HCT116 (cell line): ENCODE measurements at regions not wholly inside any gene's neighbourhood (a gene's known extent, or its start where the extent isn't known, plus 50 kb on each side); places are given as distances from the start of the nearest gene placed in this dataset.

Source experiments
- ATAC-seq: fragments of 200-7000 bp; cut with Tn5 transposase; 2 replicates; pipeline ENCODE4 v1.9.1; 2020; ENCODE audit warnings: mild to moderate bottlenecking, moderate library complexity
- BruUV-seq: library from RNA; stranded (reverse); fragments of 400-500 nt; replicated peaks from 2 replicates; lab custom pipeline; 2021; lab: Mats Ljungman, UMichigan
- CTCF ChIA-PET: fragments of 300-600 bp; sonication (Branson Sonifier 250); formaldehyde crosslinking; loops from one replicate; lab custom pipeline; 2021; ENCODE audit warnings: antibody characterized with exemption; lab: Charles Lee
- POLR2A ChIA-PET: fragments of 300-600, 350-600 bp; sonication (Branson Sonifier 250); formaldehyde crosslinking; loops from one replicate; lab custom pipeline; 2021; ENCODE audit warnings: antibody characterized with exemption; lab: Charles Lee
- RAD21 ChIA-PET, 2 experiments: fragments of 300-600 bp; sonication (Branson Sonifier 250); formaldehyde crosslinking; loops; one replicate each; lab custom pipeline; 2023; ENCODE audit warnings: low total read pairs in 2 of 2; ENCODE audit not compliant: uncharacterized antibody in 2 of 2, unreplicated experiment in 2 of 2, low non-redundant PET in 1 of 2; lab: Charles Lee
- DNase-seq: peaks from one replicate; pipeline ENCODE4 v3.0.0-alpha.2; 2010; ENCODE audit warnings: low read depth, low spot score
- H2AFZ ChIP-seq: fragments of 200-600 bp; shearing (Covaris generic), sonication (generic); 2 replicates; pipeline ENCODE4 v1.6.1; 2017; ENCODE audit warnings: low read depth, mixed run types, mixed read lengths, antibody characterized with exemption, low read length; ENCODE audit not compliant: poor library complexity, severe bottlenecking
- H3K27ac ChIP-seq: 2 replicates; pipeline ENCODE4 v1.5.1; 2012; ENCODE audit warnings: low read depth, low read length
- H3K27me3 ChIP-seq: fragments of 200-600 bp; sonication (generic); 2 replicates; pipeline ENCODE4 v1.6.1; 2016; ENCODE audit warnings: mixed run types, low read length, mixed read lengths; ENCODE audit not compliant: insufficient read depth
- H3K36me3 ChIP-seq, 2 experiments: fragments of 200-500 bp in 1 of 2; fragments of 200-600 bp in 1 of 2; sonication (Bioruptor generic) in 1 of 2; sonication (generic) in 1 of 2; 2 replicates each; pipeline versions ENCODE4 v1.5.1 to v1.6.1; 2014 to 2016; ENCODE audit warnings: low read length in 2 of 2, inconsistent platforms in 1 of 2, mixed read lengths in 1 of 2, mixed run types in 1 of 2; ENCODE audit not compliant: insufficient read depth in 2 of 2, control insufficient read depth in 1 of 2
- H3K4me1 ChIP-seq, 2 experiments: fragments of 200-600 bp in 1 of 2; sonication (generic) in 1 of 2; 2 replicates each; pipeline versions ENCODE4 v1.5.1 to v1.6.1; 2012 to 2017; ENCODE audit warnings: low read length in 2 of 2, inconsistent platforms in 1 of 2, mild to moderate bottlenecking in 1 of 2, mixed read lengths in 1 of 2, mixed run types in 1 of 2, moderate library complexity in 1 of 2; ENCODE audit not compliant: insufficient read depth in 2 of 2, control insufficient read depth in 1 of 2
- H3K4me2 ChIP-seq: fragments of 200-600 bp; sonication (generic); 2 replicates; pipeline ENCODE4 v1.6.1; 2017; ENCODE audit warnings: mixed run types, low read length, mixed read lengths
- H3K4me3 ChIP-seq, 2 experiments: fragments of 200-600 bp in 1 of 2; sonication (generic) in 1 of 2; replicated peaks in 1 of 2; 2 replicates each; pipeline ENCODE4 v1.5.1; 2011 to 2016; ENCODE audit warnings: low read length in 2 of 2, control low read depth in 1 of 2, low read depth in 1 of 2, mild to moderate bottlenecking in 1 of 2, mixed read lengths in 1 of 2, mixed run types in 1 of 2
- H3K79me2 ChIP-seq: fragments of 200-600 bp; sonication (generic); 2 replicates; pipeline ENCODE4 v1.6.1; 2017; ENCODE audit warnings: mild to moderate bottlenecking, mixed run types, low read length, moderate library complexity, mixed read lengths; ENCODE audit not compliant: insufficient read depth
- H3K9ac ChIP-seq: fragments of 200-600 bp; sonication (generic); 2 replicates; pipeline ENCODE4 v1.6.1; 2016; ENCODE audit warnings: low read length, mixed read lengths
- H3K9me2 ChIP-seq: fragments of 200-600 bp; sonication (generic), shearing (Covaris generic); 2 replicates; pipeline ENCODE4 v1.6.1; 2017; ENCODE audit warnings: mixed run types, mild to moderate bottlenecking, moderate library complexity; ENCODE audit not compliant: insufficient read depth
- H3K9me3 ChIP-seq, 2 experiments: fragments of 200-500 bp in 1 of 2; fragments of 200-600 bp in 1 of 2; sonication (Bioruptor generic) in 1 of 2; sonication (generic) in 1 of 2; 2 replicates each; pipeline ENCODE4 v1.6.1; 2014 to 2017; ENCODE audit warnings: low read length in 2 of 2, mixed read lengths in 2 of 2, inconsistent platforms in 1 of 2, low read depth in 1 of 2, mild to moderate bottlenecking in 1 of 2, mixed run types in 1 of 2, moderate library complexity in 1 of 2; ENCODE audit not compliant: control insufficient read depth in 1 of 2, insufficient read depth in 1 of 2
- H4K20me1 ChIP-seq: fragments of 200-600 bp; sonication (generic), shearing (Covaris generic); 2 replicates; pipeline ENCODE4 v1.6.1; 2017; ENCODE audit warnings: mixed run types, mild to moderate bottlenecking, moderate library complexity; ENCODE audit not compliant: insufficient read depth
- FOSL1 ChIP-seq: IDR thresholded peaks from 2 replicates; pipeline ENCODE4 v1.6.1; 2012; ENCODE audit warnings: low read depth
- JUND ChIP-seq: IDR thresholded peaks from 2 replicates; pipeline ENCODE4 v1.6.1; 2012
- POLR2A ChIP-seq: IDR thresholded peaks from 2 replicates; pipeline ENCODE4 v1.7.0; 2011; ENCODE audit warnings: borderline replicate concordance; ENCODE audit not compliant: insufficient read depth, insufficient read length; ENCODE audit errors: extremely low read depth
- POLR2AphosphoS5 ChIP-seq: IDR thresholded peaks from 2 replicates; pipeline ENCODE4 v1.6.1; 2011; ENCODE audit warnings: mild to moderate bottlenecking, low read depth, low read length, moderate library complexity
- SIN3A ChIP-seq: IDR thresholded peaks from 2 replicates; pipeline ENCODE4 v1.6.1; 2012; ENCODE audit warnings: low read depth
- SP1 ChIP-seq: IDR thresholded peaks from 2 replicates; pipeline ENCODE4 v1.6.1; 2012; ENCODE audit warnings: low read depth
- SRF ChIP-seq: IDR thresholded peaks from 2 replicates; pipeline ENCODE4 v1.6.1; 2012; ENCODE audit warnings: low read depth
- YY1 ChIP-seq: IDR thresholded peaks from 2 replicates; pipeline ENCODE4 v1.6.1; 2011; ENCODE audit warnings: low read length, low read depth, moderate library complexity, mild to moderate bottlenecking; ENCODE audit not compliant: insufficient replicate concordance; ENCODE audit errors: extremely low read depth
- ZFX ChIP-seq: fragments of 450-650 bp; IDR thresholded peaks from 2 replicates; pipeline ENCODE4 v1.6.1; 2017
- ZNF274 ChIP-seq: fragments of 200-500 bp; sonication (Bioruptor generic); IDR thresholded peaks from 2 replicates; pipeline ENCODE4 v1.6.1; 2014; ENCODE audit warnings: mild to moderate bottlenecking, low read depth, low read length, inconsistent platforms
- intact Hi-C: fragments of 100-400 bp; cut with micrococcal nuclease; formaldehyde crosslinking; loops from 2 replicates; pipeline ENCODE4 v1.10.0; 2022
- TF ChIP-seq, protein P1 (sequence below): IDR thresholded peaks from 2 replicates; pipeline ENCODE4 v1.6.1; 2012

DNA sequence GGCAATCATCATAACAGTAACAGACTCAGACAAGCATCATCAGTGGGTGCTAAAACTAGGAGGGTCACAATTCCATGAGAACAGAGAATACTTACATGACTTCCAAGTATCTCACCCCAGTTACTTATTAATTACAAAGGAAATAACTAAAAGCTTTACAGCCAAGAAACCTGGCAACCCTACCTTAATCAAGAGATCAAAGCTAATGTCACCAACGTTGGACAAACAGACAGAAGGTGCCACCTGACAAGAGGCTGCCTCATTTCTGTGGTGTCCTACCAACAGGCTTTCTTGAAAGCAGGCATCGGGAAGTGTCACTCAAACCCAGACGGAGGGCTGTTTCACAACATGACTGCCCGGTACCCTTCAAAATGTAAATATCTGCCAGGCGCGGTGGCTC lies 84.6 kb downstream of the RMI2 start:
- POLR2A ChIA-PET: no interaction called here
- DNase-seq: no peak
- H3K9me3 ChIP-seq: no peaks in the 10 kb centered on the region

DNA sequence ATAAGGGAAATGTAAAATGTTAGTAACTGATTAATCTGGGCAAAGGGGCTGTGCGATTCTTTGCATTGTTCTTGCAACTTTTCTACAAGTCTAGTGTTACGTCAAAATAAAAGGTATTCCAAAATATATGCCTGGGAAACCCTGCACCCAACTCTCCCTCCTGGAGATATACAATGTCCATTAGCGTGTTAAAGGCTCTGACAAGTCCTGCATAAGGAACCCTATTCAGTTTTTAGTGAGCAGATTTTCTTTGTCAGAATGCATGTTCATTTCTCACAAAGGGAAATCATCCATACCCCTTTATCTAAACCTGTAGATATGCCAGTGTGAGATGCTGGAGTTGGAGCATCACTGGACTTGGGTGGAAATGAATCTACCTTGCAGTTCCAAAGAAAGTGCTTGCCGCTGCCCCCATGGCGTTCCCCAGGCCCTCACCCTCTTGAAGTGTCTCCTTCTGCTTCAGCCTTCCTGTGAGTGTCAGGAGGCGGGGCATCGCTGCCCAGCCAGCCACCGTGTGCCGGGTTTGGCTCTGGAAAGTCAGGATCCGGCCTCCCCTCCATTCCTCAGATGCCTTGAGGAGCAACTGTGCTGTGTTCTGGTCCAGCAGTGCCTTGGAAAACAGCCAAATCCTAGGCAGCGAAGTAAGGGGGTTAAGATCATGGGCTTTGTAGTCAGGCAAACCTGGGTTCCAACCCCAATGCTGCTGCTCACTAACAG lies 85.5 kb downstream of the RMI2 start:
- TF ChIP-seq, protein P1, sequence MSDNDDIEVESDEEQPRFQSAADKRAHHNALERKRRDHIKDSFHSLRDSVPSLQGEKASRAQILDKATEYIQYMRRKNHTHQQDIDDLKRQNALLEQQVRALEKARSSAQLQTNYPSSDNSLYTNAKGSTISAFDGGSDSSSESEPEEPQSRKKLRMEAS: no peak
- TF ChIP-seq SRF (no peak), FOSL1 (no peak), POLR2AphosphoS5 (no peak), ZNF274 (no peak), YY1 (no peak), POLR2A (no peak)
- TF ChIP-seq, all 23 proteins: peak for 0
- ChIA-PET POLR2A (no interaction called here), RAD21 (no interaction called here)

More for the DNA sequence above, 84.6 kb downstream of the RMI2 start:
- Histone ChIP-seq H4K20me1 (no peaks in the 10 kb centered on the region), H2AFZ (no peak overlapping the region), H3K27me3 (no peaks in the 10 kb centered on the region)
- intact Hi-C loops: no loop called here
- TF ChIP-seq JUND (no peak), SP1 (no peak), SIN3A (no peak), FOSL1 (no peak), ZFX (no peak)
- TF ChIP-seq, all 23 proteins: peak for 0
- no peak overlapping the region for H3K9ac ChIP-seq
- no peaks in the 10 kb centered on the region for H3K9me2 ChIP-seq
- no peak overlapping the region for H3K27ac ChIP-seq
- no peak for ATAC-seq
- ChIA-PET RAD21 (no interaction called here), CTCF (no interaction called here)
- H3K4me2 ChIP-seq: no peak overlapping the region
- no peak overlapping the region for H3K4me3 ChIP-seq
- H3K36me3 ChIP-seq: no peaks in the 10 kb centered on the region
- H3K4me1 ChIP-seq: no peaks in the 10 kb centered on the region
- no peaks in the 10 kb centered on the region for H3K79me2 ChIP-seq
- no TSS peak for BruUV-seq

More for the DNA sequence above, 85.5 kb downstream of the RMI2 start:
- Histone ChIP-seq H3K27ac (no peak overlapping the region), H3K9me3 (no peaks in the 10 kb centered on the region), H2AFZ (no peak overlapping the region), H3K4me1 (no peaks in the 10 kb centered on the region), H3K9ac (no peak overlapping the region), H3K9me2 (no peaks in the 10 kb centered on the region), H3K4me3 (no peak overlapping the region), H4K20me1 (no peaks in the 10 kb centered on the region), H3K4me2 (no peak overlapping the region), H3K36me3 (no peaks in the 10 kb centered on the region), H3K27me3 (no peaks in the 10 kb centered on the region), H3K79me2 (no peaks in the 10 kb centered on the region)
- intact Hi-C loops: no loop called here
- DNase-seq (no peak), ATAC-seq (no peak)
- CTCF ChIA-PET: no interaction called here
- BruUV-seq: no TSS peak
